ENCODE measurements at regions not wholly inside any gene's neighbourhood (a gene's known extent, or its start where the extent isn't known, plus 50 kb on each side); places are given as distances from the start of the nearest gene placed in this dataset.
"Not testable (repeated sequence)": the region's sequence is repeated elsewhere in the genome, so short reads cannot be mapped to it uniquely, and the experiment has no call there.

GRCh38 chr13:81148822-81149221 lies 807.9 kb upstream of the SPRY2 start:
- Histone ChIP-seq H3K4me1 (ENCODE audit: control insufficient read depth, insufficient read depth, low read length) (no peaks in the 10 kb centered on the region), H3K27ac (ENCODE audit: low read length) (no peak overlapping the region), H3K9ac (ENCODE audit: low read length in 2 of 2) (no peak overlapping the region), H3K4me3 (ENCODE audit: low read length in 2 of 2) (no peak overlapping the region), H3K36me3 (ENCODE audit: control insufficient read depth in 2 of 2, insufficient read depth in 2 of 2, low read length in 2 of 2) (no peaks in the 10 kb centered on the region), H3K27me3 (ENCODE audit: control insufficient read depth in 1 of 2, insufficient read depth in 2 of 2, low read length in 2 of 2) (no peaks in the 10 kb centered on the region), H3K9me3 (ENCODE audit: control insufficient read depth in 2 of 2, low read length in 2 of 2) (no peaks in the 10 kb centered on the region)

GRCh38 chr13:81146576-81146975 lies 805.6 kb upstream of the SPRY2 start:
- H3K27me3 ChIP-seq (ENCODE audit: control insufficient read depth in 1 of 2, insufficient read depth in 2 of 2, low read length in 2 of 2); H3K4me1 ChIP-seq (ENCODE audit: control insufficient read depth, insufficient read depth, low read length); H3K9ac ChIP-seq (ENCODE audit: low read length in 2 of 2); H3K27ac ChIP-seq (ENCODE audit: low read length); H3K36me3 ChIP-seq (ENCODE audit: control insufficient read depth in 2 of 2, insufficient read depth in 2 of 2, low read length in 2 of 2); H3K9me3 ChIP-seq (ENCODE audit: control insufficient read depth in 2 of 2, low read length in 2 of 2); H3K4me3 ChIP-seq (ENCODE audit: low read length in 2 of 2): not testable (repeated sequence)

- Histone ChIP-seq H3K9me3 (ENCODE audit: control insufficient read depth in 2 of 2, low read length in 2 of 2) (no peaks in the 10 kb centered on the region), H3K27me3 (ENCODE audit: control insufficient read depth in 1 of 2, insufficient read depth in 2 of 2, low read length in 2 of 2) (no peaks in the 10 kb centered on the region), H3K27ac (ENCODE audit: low read length) (no peak overlapping the region), H3K9ac (ENCODE audit: low read length in 2 of 2) (no peak overlapping the region), H3K36me3 (ENCODE audit: control insufficient read depth in 2 of 2, insufficient read depth in 2 of 2, low read length in 2 of 2) (no peaks in the 10 kb centered on the region), H3K4me3 (ENCODE audit: low read length in 2 of 2) (no peak overlapping the region), H3K4me1 (ENCODE audit: control insufficient read depth, insufficient read depth, low read length) (no peaks in the 10 kb centered on the region)
These were observed 801.5 kb upstream of the SPRY2 start for GRCh38 chr13:81142306-81142999.

- no peak overlapping the region for H3K4me3 ChIP-seq (ENCODE audit: low read length in 2 of 2)
- H3K36me3 ChIP-seq (ENCODE audit: control insufficient read depth in 2 of 2, insufficient read depth in 2 of 2, low read length in 2 of 2): no peaks in the 10 kb centered on the region
- no peak overlapping the region for H3K27ac ChIP-seq (ENCODE audit: low read length)
- H3K27me3 ChIP-seq (ENCODE audit: control insufficient read depth in 1 of 2, insufficient read depth in 2 of 2, low read length in 2 of 2): no peaks in the 10 kb centered on the region
- H3K9ac ChIP-seq (ENCODE audit: low read length in 2 of 2): no peak overlapping the region
- no peaks in the 10 kb centered on the region for H3K9me3 ChIP-seq (ENCODE audit: control insufficient read depth in 2 of 2, low read length in 2 of 2)
- no peaks in the 10 kb centered on the region for H3K4me1 ChIP-seq (ENCODE audit: control insufficient read depth, insufficient read depth, low read length)
These were observed 799.7 kb upstream of the SPRY2 start for GRCh38 chr13:81140675-81141074.

- no peak overlapping the region for H3K4me3 ChIP-seq (ENCODE audit: low read length in 2 of 2)
- H3K4me1 ChIP-seq (ENCODE audit: control insufficient read depth, insufficient read depth, low read length): no peaks in the 10 kb centered on the region
- H3K9ac ChIP-seq (ENCODE audit: low read length in 2 of 2): no peak overlapping the region
- no peaks in the 10 kb centered on the region for H3K36me3 ChIP-seq (ENCODE audit: control insufficient read depth in 2 of 2, insufficient read depth in 2 of 2, low read length in 2 of 2)
- no peaks in the 10 kb centered on the region for H3K27me3 ChIP-seq (ENCODE audit: control insufficient read depth in 1 of 2, insufficient read depth in 2 of 2, low read length in 2 of 2)
- H3K9me3 ChIP-seq (ENCODE audit: control insufficient read depth in 2 of 2, low read length in 2 of 2): no peaks in the 10 kb centered on the region
- no peak overlapping the region for H3K27ac ChIP-seq (ENCODE audit: low read length)
These were observed 799.1 kb upstream of the SPRY2 start for GRCh38 chr13:81139987-81140386.

GRCh38 chr13:81138353-81138980 lies 797.5 kb upstream of the SPRY2 start:
- Histone ChIP-seq H3K27me3 (ENCODE audit: control insufficient read depth in 1 of 2, insufficient read depth in 2 of 2, low read length in 2 of 2) (no peaks in the 10 kb centered on the region), H3K4me3 (ENCODE audit: low read length in 2 of 2) (no peak overlapping the region)

GRCh38 chr13:81133066-81133465 lies 792.1 kb upstream of the SPRY2 start:
- Histone ChIP-seq H3K9ac (ENCODE audit: low read length in 2 of 2) (no peak overlapping the region), H3K9me3 (ENCODE audit: control insufficient read depth in 2 of 2, low read length in 2 of 2) (no peaks in the 10 kb centered on the region), H3K4me3 (ENCODE audit: low read length in 2 of 2) (no peak overlapping the region), H3K27me3 (ENCODE audit: control insufficient read depth in 1 of 2, insufficient read depth in 2 of 2, low read length in 2 of 2) (no peaks in the 10 kb centered on the region), H3K4me1 (ENCODE audit: control insufficient read depth, insufficient read depth, low read length) (no peaks in the 10 kb centered on the region), H3K27ac (ENCODE audit: low read length) (no peak overlapping the region), H3K36me3 (ENCODE audit: control insufficient read depth in 2 of 2, insufficient read depth in 2 of 2, low read length in 2 of 2) (no peaks in the 10 kb centered on the region)

More at GRCh38 chr13:81138353-81138980, 797.5 kb upstream of the SPRY2 start:
- H3K36me3 ChIP-seq (ENCODE audit: control insufficient read depth in 2 of 2, insufficient read depth in 2 of 2, low read length in 2 of 2): no peaks in the 10 kb centered on the region
- no peak overlapping the region for H3K9ac ChIP-seq (ENCODE audit: low read length in 2 of 2)
- H3K27ac ChIP-seq (ENCODE audit: low read length): no peak overlapping the region
- no peaks in the 10 kb centered on the region for H3K4me1 ChIP-seq (ENCODE audit: control insufficient read depth, insufficient read depth, low read length)
- no peaks in the 10 kb centered on the region for H3K9me3 ChIP-seq (ENCODE audit: control insufficient read depth in 2 of 2, low read length in 2 of 2)

GRCh38 chr13:81117416-81117815 lies 776.5 kb upstream of the SPRY2 start:
- no peaks in the 10 kb centered on the region for H3K36me3 ChIP-seq (ENCODE audit: control insufficient read depth in 2 of 2, insufficient read depth in 2 of 2, low read length in 2 of 2)
- H3K4me1 ChIP-seq (ENCODE audit: control insufficient read depth, insufficient read depth, low read length): no peaks in the 10 kb centered on the region
- H3K4me3 ChIP-seq (ENCODE audit: low read length in 2 of 2): no peak overlapping the region
- no peak overlapping the region for H3K9ac ChIP-seq (ENCODE audit: low read length in 2 of 2)
- H3K27ac ChIP-seq (ENCODE audit: low read length): no peak overlapping the region
- H3K27me3 ChIP-seq (ENCODE audit: control insufficient read depth in 1 of 2, insufficient read depth in 2 of 2, low read length in 2 of 2): no peaks in the 10 kb centered on the region
- H3K9me3 ChIP-seq (ENCODE audit: control insufficient read depth in 2 of 2, low read length in 2 of 2): no peaks in the 10 kb centered on the region

- Histone ChIP-seq H3K4me3 (ENCODE audit: low read length in 2 of 2) (no peak overlapping the region), H3K27ac (ENCODE audit: low read length) (no peak overlapping the region), H3K36me3 (ENCODE audit: control insufficient read depth in 2 of 2, insufficient read depth in 2 of 2, low read length in 2 of 2) (no peaks in the 10 kb centered on the region)
These were observed 775.7 kb upstream of the SPRY2 start for GRCh38 chr13:81116461-81117282.

GRCh38 chr13:81109026-81109425 lies 768.1 kb upstream of the SPRY2 start:
- no peaks in the 10 kb centered on the region for H3K9me3 ChIP-seq (ENCODE audit: control insufficient read depth in 2 of 2, low read length in 2 of 2)
- no peak overlapping the region for H3K27ac ChIP-seq (ENCODE audit: low read length)
- no peaks in the 10 kb centered on the region for H3K36me3 ChIP-seq (ENCODE audit: control insufficient read depth in 2 of 2, insufficient read depth in 2 of 2, low read length in 2 of 2)
- H3K4me1 ChIP-seq (ENCODE audit: control insufficient read depth, insufficient read depth, low read length): no peaks in the 10 kb centered on the region
- H3K4me3 ChIP-seq (ENCODE audit: low read length in 2 of 2): no peak overlapping the region
- H3K27me3 ChIP-seq (ENCODE audit: control insufficient read depth in 1 of 2, insufficient read depth in 2 of 2, low read length in 2 of 2): no peaks in the 10 kb centered on the region
- no peak overlapping the region for H3K9ac ChIP-seq (ENCODE audit: low read length in 2 of 2)

More at GRCh38 chr13:81116461-81117282, 775.7 kb upstream of the SPRY2 start:
- H3K27me3 ChIP-seq (ENCODE audit: control insufficient read depth in 1 of 2, insufficient read depth in 2 of 2, low read length in 2 of 2): no peaks in the 10 kb centered on the region
- H3K9ac ChIP-seq (ENCODE audit: low read length in 2 of 2): no peak overlapping the region
- no peaks in the 10 kb centered on the region for H3K9me3 ChIP-seq (ENCODE audit: control insufficient read depth in 2 of 2, low read length in 2 of 2)
- H3K4me1 ChIP-seq (ENCODE audit: control insufficient read depth, insufficient read depth, low read length): no peaks in the 10 kb centered on the region

Measured in stomach smooth muscle (tissue), 2 donors.